ENCODE measurements at regions not wholly inside any gene's neighbourhood (a gene's known extent, or its start where the extent isn't known, plus 50 kb on each side); places are given as distances from the start of the nearest gene placed in this dataset.

GRCh38 chr14:82067221-82067875 is 533.7 kb upstream of the SEL1L start:
- no peak overlapping the region for H3K4me2 ChIP-seq (ENCODE audit: low read length)
- no peaks in the 10 kb centered on the region for H3K4me1 ChIP-seq (ENCODE audit: insufficient read depth, low read length, severe bottlenecking)
- H3K36me3 ChIP-seq (ENCODE audit: insufficient read depth, low read length) = no peaks in the 10 kb centered on the region
- H3K27ac ChIP-seq (ENCODE audit: low read depth, low read length, poor library complexity, severe bottlenecking) = no peak overlapping the region
- no peak overlapping the region for H2AFZ ChIP-seq (ENCODE audit: low read length)
- no peaks in the 10 kb centered on the region for H3K27me3 ChIP-seq (ENCODE audit: insufficient read depth, low read length)
- H3K9me3 ChIP-seq (ENCODE audit: low read length) = no peaks in the 10 kb centered on the region
- H3F3A ChIP-seq (ENCODE audit: insufficient read depth, low read length) = no peaks in the 10 kb centered on the region
- no peaks in the 10 kb centered on the region for H3K9me2 ChIP-seq (ENCODE audit: low read depth, low read length)
- H3K9ac ChIP-seq (ENCODE audit: low read length) = no peak overlapping the region
- no peaks in the 10 kb centered on the region for H3K79me2 ChIP-seq (ENCODE audit: insufficient read depth, low read length)
- no peaks in the 10 kb centered on the region for H4K20me1 ChIP-seq (ENCODE audit: insufficient read depth, low read length)
- no peak overlapping the region for H3K4me3 ChIP-seq (ENCODE audit: low read depth, low read length, poor library complexity, severe bottlenecking)
- TF ChIP-seq, protein P1, sequence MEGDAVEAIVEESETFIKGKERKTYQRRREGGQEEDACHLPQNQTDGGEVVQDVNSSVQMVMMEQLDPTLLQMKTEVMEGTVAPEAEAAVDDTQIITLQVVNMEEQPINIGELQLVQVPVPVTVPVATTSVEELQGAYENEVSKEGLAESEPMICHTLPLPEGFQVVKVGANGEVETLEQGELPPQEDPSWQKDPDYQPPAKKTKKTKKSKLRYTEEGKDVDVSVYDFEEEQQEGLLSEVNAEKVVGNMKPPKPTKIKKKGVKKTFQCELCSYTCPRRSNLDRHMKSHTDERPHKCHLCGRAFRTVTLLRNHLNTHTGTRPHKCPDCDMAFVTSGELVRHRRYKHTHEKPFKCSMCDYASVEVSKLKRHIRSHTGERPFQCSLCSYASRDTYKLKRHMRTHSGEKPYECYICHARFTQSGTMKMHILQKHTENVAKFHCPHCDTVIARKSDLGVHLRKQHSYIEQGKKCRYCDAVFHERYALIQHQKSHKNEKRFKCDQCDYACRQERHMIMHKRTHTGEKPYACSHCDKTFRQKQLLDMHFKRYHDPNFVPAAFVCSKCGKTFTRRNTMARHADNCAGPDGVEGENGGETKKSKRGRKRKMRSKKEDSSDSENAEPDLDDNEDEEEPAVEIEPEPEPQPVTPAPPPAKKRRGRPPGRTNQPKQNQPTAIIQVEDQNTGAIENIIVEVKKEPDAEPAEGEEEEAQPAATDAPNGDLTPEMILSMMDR (IDR thresholded peaks at IDR 0.05; ENCODE audit: low read length) = no peak
- TF ChIP-seq EZH2 (IDR thresholded peaks at IDR 0.05; ENCODE audit: borderline replicate concordance, low read length) = no peak

DNA sequence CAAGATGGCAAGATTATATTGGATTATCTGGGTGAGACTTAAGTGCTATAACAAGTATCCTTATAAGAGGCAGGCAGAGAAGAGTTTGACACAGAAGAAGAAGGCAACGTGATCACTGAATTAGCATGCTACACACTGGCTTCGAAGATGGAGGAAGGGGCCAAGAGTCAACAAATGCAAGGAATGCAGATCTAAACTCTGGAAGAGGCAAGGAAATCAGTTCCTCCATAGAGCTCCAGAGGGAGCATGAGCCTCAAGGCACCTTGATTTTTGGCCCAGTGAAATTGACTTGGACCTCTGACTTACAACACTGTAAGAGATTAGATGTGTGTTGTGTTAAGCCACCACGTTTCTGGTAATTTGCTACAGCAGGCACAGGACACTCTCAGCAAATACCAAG is 536.4 kb upstream of the SEL1L start:
- H3K4me3 ChIP-seq (ENCODE audit: low read depth, low read length, poor library complexity, severe bottlenecking) = no peak overlapping the region
- no peaks in the 10 kb centered on the region for H3K36me3 ChIP-seq (ENCODE audit: insufficient read depth, low read length)
- H3K9me3 ChIP-seq (ENCODE audit: low read length) = no peaks in the 10 kb centered on the region
- H3K4me2 ChIP-seq (ENCODE audit: low read length) = no peak overlapping the region
- H3K79me2 ChIP-seq (ENCODE audit: insufficient read depth, low read length) = no peaks in the 10 kb centered on the region
- TF ChIP-seq EZH2 (IDR thresholded peaks at IDR 0.05; ENCODE audit: borderline replicate concordance, low read length) = no peak
- TF ChIP-seq, protein P1 (IDR thresholded peaks at IDR 0.05; ENCODE audit: low read length) = no peak
- no peak overlapping the region for H3K27ac ChIP-seq (ENCODE audit: low read depth, low read length, poor library complexity, severe bottlenecking)
- no peaks in the 10 kb centered on the region for H3K4me1 ChIP-seq (ENCODE audit: insufficient read depth, low read length, severe bottlenecking)
- no peaks in the 10 kb centered on the region for H4K20me1 ChIP-seq (ENCODE audit: insufficient read depth, low read length)
- no peaks in the 10 kb centered on the region for H3F3A ChIP-seq (ENCODE audit: insufficient read depth, low read length)
- H3K9ac ChIP-seq (ENCODE audit: low read length) = no peak overlapping the region
- no peaks in the 10 kb centered on the region for H3K9me2 ChIP-seq (ENCODE audit: low read depth, low read length)
- H3K27me3 ChIP-seq (ENCODE audit: insufficient read depth, low read length) = no peaks in the 10 kb centered on the region
- no peak overlapping the region for H2AFZ ChIP-seq (ENCODE audit: low read length)

GRCh38 chr14:82070753-82071152 is 537.1 kb upstream of the SEL1L start:
- H3K9ac ChIP-seq (ENCODE audit: low read length) = no peak overlapping the region
- no peak overlapping the region for H3K4me2 ChIP-seq (ENCODE audit: low read length)
- no peaks in the 10 kb centered on the region for H3K79me2 ChIP-seq (ENCODE audit: insufficient read depth, low read length)
- H3K4me3 ChIP-seq (ENCODE audit: low read depth, low read length, poor library complexity, severe bottlenecking) = no peak overlapping the region
- no peaks in the 10 kb centered on the region for H4K20me1 ChIP-seq (ENCODE audit: insufficient read depth, low read length)
- no peak for TF ChIP-seq EZH2 (IDR thresholded peaks at IDR 0.05; ENCODE audit: borderline replicate concordance, low read length)
- TF ChIP-seq, protein P1 (IDR thresholded peaks at IDR 0.05; ENCODE audit: low read length) = no peak
- H3F3A ChIP-seq (ENCODE audit: insufficient read depth, low read length) = no peaks in the 10 kb centered on the region
- H3K27ac ChIP-seq (ENCODE audit: low read depth, low read length, poor library complexity, severe bottlenecking) = no peak overlapping the region
- no peaks in the 10 kb centered on the region for H3K27me3 ChIP-seq (ENCODE audit: insufficient read depth, low read length)
- no peaks in the 10 kb centered on the region for H3K36me3 ChIP-seq (ENCODE audit: insufficient read depth, low read length)
- no peak overlapping the region for H2AFZ ChIP-seq (ENCODE audit: low read length)
- H3K4me1 ChIP-seq (ENCODE audit: insufficient read depth, low read length, severe bottlenecking) = no peaks in the 10 kb centered on the region
- H3K9me2 ChIP-seq (ENCODE audit: low read depth, low read length) = no peaks in the 10 kb centered on the region
- no peaks in the 10 kb centered on the region for H3K9me3 ChIP-seq (ENCODE audit: low read length)
